ENCODE measurements at regions not wholly inside any gene's neighbourhood (a gene's known extent, or its start where the extent isn't known, plus 50 kb on each side); places are given as distances from the start of the nearest gene placed in this dataset.
A peak's percentile ranks its signal among the peaks of the same experiment; 100 is the strongest.

DNA sequence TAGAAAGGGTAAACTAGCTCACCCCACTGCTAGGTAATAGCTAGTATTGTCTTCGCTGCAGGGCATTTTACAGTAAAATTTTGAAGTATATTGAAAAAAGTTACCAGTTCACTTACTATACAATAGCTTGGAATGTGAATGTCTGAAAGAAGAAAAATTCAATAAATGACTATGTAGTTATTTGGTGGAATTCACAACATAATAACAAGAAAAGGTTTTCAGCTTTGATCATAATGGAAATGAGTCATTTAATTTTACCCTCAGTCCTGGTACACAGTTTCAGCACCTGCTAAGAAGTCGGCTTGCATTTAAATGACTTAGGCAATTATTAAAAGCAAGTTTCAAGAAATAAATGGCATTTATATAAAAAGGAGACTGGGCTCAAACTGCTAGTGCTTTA is 90.4 kb downstream of the NUP35 start:
- no peak for DNase-seq

DNA sequence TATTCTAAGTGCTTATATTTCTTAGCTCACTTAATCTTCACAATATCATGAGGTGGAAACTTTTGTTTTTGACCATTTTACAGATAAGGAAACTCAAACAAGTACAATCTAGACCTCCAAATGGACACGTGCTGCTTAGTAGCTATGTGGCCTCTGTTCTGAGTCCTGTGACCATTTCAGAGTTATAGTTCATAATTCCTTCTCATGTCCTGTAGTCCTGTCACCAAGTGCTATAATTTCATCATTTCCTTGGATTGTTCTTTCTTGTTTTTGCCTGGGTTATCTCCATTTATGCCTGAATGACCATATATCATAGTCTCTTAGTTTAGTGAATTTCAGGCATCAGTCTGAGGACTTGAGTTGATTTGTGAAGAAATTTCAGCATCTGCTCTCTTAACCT is 91.7 kb downstream of the NUP35 start:
- no peak for DNase-seq

DNA sequence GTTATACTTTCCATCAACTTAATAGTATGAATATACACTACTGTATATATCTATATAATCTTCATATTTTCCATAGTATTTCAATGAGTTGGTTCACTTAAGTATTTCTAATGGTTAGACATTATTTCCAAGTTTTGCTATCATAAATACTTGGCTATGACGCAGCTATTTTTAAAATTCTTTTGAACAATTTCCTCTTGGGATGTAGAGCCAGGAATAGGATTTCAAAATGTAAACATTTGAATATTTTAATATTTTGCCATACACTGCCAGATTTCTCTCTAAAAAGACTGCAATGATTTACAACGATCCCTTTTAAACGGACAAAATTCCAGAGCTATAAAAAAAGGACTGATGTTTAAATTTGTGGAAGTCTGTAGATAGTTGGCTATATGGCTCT is 95.6 kb downstream of the NUP35 start:
- no peak for DNase-seq

DNA sequence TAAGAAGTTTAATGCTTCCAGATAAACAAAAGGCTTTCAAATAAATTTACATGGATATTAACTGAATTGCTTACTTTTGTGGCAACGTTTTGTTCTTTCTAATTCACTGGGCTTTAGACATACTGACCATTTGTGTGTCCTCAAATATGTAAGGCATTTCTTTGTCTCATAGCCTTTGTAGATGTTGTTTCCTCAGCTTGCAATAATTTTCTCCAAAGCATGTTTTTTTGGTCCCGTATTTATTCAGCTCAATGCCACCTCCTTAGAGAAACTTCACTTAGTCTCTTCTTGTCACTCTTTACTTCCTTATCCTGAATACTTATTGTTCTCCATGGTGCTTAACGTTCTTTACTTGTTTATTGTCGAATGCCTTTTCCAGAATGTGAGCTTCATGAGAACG is 98.5 kb downstream of the NUP35 start:
- no peak for DNase-seq

DNA sequence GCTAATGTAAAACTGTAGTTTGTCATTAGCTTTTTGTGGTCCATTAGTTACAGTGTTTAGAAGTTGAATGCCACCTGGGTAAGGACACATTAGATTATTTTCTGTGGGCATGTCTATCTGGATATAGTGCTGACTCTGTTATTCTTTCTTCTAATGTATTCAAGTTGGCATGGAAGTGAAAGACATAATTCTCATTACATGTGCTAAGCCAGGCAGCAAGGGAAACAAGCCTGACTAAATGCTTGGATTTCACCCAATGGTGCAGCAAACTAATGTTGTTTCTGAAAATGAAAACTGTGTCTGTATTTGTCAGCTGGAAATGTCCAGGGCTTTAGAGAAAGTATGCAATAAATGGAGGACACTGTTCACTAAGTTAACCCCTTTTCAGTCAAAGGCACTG is 100.7 kb downstream of the NUP35 start:
- no peak for DNase-seq

DNA sequence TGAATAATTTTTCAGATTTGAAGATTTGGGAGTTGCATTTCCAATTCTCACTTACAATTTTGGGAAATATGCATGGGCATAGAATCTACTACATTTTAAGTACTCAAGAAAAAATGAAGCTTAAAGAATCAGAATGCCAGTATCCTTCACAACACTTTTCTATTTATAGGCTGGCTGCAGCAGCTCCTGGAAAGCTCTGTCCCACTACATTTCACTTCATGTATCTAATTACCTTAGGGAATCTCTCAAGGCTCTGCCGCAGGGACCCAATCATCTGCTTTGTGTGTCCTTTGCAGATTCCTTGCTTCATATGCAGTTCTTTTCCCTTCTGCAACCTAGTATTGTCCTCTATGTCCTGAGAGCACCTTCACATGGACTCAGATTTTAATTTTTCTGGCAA is 102.9 kb downstream of the NUP35 start:
- no peak for DNase-seq

DNA sequence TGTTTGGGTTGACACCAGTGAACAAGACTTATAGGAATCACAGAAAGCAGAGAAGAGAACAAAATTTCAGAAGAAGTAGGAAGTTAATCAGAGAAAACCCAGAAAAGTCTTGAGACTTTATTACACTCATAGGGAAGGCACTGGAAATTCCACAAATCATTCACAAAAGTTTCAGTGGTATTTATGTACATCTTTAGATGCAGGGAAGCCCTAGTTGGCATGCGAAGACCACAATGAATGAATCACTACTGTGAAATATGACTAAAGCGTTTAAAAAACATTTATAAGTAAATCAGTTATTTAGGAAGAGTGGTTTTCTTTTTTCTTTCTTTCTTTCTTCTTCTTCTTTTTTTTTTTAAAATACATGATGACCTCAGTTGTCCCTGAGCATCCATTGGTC is 105.1 kb downstream of the NUP35 start:
- DNase-seq = no peak

DNA sequence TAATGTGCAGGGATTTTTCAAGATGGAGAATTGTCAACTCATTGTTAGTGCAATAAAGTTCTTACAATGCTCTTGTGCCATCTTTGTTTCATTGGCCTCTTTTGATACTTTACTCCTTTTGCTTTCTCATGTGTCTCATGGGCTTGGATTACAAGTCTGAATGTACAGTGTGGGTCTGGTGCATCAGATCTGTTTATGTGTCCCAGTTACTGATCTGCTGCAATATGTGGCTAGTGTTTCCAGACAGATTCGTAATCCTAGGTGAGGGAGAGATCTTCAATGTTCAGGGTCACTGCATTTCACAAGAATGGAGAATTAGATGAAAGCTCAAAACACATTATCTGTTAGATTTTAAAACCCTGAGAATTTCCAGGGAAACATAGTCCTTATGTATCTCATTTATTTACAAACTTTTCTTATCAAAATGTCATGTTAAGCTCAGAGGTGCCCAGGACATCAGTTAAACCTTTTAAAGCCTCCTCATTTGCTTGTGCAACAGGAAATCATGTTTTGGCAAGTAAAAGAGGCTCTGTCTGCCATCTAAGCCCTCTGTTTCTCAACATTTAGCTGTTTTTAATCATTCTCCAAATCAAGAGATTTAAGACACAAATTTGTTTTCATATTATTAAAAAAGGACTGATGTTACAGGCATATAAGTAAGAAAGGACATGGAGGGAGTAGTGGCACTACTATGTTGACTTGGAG is 108.1 kb downstream of the NUP35 start:
- DNase-seq = no peak

DNA sequence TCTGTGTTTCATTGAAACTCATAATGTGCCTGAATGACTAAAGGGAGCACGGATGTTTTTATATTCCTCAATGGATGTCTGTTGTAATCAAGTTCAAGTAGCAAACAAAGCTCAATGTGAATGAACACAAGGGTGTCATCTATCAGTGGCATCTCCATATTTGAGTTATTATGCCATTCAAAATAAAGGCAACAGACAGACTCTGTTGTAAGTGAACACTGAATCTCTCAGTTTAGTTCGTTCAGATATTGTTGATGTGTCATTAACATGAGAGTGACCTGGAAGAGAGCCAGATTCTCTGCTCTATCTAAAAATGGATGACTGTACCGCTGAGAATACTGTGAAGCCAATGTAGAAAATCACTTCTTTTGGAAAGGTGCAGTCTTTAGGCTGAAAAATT is 118.7 kb downstream of the NUP35 start:
- DNase-seq = peak; percentile 45 to 49

DNA sequence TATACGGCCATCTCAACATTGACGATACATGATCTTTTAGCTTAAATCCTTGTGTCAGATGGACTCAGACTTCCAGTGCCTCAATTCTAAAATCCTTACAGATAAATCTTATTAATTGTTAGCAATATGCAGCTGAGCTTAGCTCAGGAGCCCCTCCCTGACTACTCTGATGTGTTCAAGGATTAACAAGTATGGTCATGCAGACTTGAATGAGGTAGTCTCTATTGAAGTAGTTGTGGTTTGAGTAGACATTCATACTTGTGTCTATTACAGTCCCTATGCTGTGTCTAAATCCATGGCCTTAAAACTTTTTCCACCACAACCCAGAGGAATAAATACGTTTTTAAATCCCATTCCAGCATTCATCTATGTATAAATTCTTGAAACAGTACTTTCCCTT is 119.5 kb downstream of the NUP35 start:
- DNase-seq = no peak

DNA sequence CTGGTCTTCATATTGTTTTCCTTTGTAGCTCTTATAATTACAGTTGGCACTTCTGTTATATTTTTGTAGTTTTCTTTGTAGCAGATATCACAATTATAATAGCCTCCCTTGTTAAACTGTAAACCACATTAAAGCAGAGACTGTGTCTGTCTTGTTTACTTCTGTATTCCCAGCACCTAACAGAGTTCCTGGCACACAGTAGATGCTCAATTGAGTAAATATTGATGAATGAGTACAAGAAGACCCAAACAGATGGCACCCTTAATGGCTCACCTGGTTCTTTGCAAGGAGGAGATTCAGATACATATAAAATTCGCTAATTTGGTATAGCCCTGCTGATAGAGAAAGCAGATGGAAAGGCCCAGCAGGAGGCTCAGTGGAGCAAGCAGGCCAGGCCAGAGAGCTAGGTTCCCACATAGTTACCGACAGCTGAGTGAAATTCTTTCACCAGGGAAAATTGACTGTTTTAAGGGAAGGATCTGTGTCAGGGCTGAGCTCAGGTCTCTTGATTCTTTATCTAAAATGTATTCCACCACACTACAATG is 120.1 kb downstream of the NUP35 start:
- peak; percentile 32 to 59 for DNase-seq

DNA sequence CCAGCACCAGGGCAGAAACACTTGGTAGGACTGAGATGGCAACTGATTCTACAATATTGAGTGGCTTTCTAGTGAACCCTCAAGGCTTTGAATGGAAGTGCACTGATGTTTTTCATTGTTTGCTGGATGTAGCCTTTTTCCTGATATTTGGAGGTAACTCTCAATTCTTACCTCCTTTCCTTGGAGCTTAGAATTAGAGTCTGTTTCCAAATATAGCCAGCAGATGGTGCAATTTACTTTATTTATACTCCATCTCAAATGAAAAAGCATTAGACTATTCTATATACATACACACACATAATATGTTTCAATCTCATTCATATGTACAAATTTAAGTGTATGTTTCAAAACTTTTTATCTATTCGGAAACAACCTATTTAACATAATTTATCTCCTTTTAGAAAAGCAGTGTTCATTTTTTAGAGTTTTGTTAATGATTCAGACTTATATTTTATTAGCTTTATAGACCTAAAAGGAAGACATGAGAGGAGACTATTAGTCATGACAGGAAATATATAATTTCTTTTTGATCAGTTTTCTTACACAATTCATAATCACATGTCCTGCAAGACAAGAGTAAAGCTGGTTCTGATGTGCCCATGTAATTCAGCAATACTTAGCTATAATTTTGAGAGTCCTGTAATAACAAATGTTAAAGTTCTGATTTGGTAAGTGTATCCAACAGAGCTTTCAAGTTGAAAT is 124.8 kb downstream of the NUP35 start:
- DNase-seq = peak; percentile 13 to 37

DNA sequence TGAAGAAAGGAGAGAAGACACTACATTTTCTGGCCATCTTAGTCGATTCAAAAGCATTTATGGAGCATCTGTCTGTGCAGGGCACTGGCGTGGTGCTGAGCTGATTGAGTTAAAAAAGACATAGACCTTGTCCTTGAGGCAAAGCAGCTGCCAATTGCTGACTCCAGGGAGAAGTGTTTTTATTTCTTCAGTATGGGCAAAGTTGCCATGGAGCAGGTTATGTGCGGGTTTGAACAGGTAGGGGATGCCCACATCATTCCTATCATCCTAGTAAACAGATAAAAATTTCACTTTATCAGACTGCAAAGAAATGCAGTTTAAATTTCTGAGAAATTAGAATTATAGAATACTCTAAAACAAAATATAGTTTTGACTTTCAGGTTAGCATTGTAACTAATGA is 125.8 kb downstream of the NUP35 start:
- no peak for DNase-seq

DNA sequence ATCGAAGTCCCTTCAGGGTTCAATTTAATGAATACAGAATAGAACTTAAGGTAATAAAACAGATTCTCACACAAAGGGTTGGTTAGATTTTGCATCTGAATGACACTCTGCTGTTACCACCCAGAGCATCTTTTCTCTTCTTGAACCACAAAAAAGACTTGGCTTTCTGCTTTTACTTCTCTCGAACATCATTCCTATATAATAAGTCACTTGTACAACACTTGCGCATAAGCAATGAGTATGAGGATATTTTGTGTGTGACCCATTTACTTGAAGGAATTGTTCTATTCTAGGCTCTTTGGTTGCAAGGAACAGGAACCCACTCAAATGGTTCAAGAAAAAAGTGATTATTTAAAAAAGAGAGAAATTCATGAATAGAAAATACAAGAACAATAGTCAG is 126.2 kb downstream of the NUP35 start:
- DNase-seq = no peak

DNA sequence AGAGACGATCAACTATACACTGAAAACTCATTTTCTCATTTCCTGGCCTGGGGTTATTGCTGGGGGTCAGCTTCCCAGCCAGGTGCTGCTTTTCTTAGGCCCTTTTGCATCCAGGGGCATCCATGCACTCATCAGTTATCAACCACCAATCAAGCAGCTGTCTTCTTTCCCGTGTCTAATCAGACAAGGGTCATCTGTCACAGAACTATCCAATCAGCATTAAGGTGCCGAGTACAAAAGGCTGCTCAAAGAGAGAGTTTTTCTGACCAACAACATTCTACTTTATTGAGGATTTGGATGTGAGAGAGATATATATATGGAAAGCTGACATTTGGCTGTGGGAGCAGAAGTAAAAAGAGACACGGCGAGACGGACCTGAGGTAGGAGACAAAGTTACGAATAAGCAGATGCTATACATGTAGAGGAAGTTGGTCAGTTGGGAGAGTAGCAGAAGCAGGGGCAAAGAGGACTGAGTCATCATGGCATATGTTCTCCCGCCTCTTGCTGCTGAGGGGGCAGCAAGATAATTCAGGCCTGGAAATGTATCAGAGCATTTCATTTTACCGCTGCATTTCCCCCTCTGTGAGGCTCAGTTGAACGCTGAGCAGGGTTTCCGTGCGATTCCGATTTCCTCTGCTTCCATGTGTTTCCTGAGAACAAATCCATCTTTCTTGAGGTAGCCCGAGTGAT is 129.3 kb downstream of the NUP35 start:
- DNase-seq = no peak

DNA sequence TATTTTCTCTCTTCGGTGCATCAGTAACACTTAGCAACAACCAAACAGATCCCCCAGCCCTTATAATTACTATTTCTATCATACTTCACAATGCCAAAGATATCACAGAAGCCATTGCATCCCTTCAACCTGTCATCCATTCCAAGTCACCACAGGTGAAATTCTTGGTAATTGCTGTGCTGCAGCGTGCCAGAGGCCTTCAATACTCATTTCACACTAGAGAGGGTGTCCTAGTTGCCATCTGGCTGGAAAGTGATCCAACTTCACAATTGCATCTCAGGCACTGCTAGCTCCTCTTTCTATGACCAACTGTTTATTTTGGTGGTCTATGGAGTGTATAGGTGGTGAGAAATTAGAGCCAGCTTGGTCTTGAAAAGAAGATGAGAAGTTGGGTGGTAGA is 131.2 kb downstream of the NUP35 start:
- no peak for DNase-seq

DNA sequence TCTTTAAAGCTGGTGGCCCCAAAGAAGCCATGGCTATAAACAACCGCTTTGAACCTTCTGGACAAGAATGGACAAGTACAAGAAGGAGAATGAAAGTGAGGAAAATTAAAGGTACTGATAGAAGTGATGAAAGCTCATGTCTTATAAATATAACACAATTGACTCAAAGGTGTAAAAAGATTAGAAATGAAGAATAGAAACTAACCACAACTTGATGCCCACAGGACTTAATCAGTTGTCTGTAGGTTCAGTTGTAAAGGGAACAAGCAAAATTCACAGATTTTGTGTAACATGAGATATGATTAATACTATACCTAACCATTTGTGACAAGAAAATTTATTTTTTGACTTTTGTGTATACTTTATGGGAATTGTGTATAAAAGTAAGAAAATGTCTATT is 135.7 kb downstream of the NUP35 start:
- DNase-seq = no peak

DNA sequence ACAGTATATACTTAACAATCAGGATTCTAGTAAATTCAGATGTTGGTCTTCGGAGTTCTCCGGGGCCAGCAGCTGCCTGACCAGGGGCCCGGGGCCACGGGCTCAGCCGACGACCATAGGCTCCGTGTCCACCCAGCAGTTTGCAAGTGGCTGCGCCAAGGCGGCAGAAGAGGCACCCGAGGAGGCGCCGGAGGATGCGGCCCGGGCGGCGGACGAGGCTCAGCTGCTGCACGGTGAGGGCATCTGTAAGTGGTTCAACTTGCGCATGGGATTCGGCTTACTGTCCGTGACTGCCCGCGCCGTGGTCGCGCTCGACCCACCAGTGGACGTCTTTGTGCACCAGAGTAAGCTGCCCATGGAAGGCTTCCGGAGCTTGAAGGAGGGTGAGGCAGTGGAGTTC is 136.3 kb downstream of the NUP35 start:
- DNase-seq = no peak

DNA sequence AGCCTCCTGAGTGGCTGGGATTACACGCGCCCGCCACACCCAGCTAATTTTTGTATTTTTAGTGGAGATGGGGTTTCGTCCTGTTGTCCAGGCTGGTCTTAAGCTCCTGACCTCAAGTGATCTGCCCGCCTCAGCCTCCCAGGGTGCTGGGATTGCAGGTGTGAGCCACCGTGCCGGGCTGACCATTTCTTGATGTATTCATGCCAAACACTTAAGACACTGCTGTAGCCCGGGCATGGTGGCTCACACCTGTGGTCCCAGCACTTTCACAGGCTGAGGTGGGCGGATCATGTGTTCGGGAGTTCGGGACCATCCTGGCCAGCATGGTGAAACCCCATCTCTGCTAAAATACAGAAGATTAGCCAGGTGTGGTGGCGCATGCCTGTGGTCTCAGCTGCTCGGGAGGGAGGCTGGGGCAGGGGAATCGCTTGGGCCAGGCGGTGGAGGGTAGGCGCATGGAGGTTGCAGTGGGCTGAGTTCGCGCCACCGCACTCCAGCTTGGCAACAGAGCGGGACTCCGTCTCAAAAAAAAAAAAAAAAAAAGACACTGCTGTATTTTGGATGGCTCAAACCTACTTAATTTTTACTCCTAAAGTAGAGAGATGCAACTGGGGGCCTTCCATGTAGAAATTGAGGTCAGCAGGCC is 140.8 kb downstream of the NUP35 start:
- DNase-seq = no peak

DNA sequence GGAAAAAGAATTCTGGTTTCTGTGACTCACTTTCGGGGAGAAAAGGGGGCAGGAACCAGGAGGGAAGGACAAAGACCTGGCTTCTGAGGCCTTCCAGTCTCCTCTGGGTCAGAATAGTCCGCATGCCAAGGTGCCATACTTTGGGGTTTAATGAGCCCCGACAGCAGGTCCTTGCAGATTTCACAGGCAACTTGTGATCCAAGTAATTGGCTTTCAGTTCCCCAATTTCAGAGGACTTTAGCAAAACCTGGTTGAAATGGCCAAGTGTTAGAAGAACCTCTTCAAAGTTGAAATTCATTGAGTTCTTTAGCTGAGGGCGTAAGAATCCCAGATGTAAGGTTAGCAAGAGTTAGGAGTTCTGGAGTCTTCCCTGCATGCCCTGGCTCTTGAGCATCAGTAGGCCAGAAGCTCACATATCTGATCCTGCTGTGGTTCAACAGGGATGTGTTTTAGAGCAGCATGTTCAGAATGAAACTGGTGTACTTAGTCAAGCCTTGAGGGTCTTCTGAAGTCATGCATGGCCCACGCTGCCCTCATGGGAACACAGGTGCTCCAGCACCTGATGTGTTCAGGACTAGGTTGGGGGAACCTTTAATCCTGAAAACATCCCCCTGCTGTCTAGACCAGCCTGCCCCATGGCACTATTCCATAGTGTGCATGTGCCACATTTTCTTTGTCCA is 143.0 kb downstream of the NUP35 start:
- DNase-seq = no peak

DNA sequence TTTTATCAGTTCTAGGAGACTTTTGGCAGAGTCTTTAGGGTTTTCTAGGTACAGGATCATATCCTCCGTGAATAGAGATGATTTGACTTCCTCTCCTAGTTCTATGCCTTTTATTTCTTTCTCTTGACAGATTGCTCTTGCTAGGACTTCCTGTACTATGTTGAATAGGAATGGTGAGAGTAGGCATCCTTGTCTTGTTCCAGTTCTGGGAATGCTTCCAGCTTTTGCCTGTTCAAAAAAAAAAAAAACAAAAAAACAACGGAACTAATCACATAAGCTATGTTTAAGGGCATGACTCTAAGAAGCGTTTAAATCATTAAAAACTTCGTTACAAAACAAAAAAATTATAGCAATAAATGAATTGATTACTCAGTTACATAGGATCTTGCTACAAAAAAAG is 145.7 kb downstream of the NUP35 start:
- no peak for DNase-seq

DNA sequence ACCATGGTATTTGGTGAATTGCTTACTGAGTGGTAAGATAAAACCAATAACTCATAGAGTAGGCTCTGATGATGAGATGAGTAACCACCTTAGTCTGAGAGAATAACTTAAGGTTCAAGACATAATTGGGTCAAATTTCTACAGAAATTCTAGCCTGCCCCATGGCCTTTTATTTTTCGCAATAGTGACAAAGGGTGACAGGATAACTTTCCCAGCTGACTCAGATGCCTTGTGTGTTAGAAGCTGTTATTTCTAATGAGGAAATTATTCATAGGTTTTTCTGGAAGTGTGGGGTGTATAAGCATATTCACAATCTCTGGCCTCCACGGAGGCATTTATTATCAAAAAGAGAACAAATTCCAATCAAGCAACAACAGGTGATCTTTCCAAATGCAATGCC is 159.0 kb downstream of the NUP35 start:
- no peak for DNase-seq

DNA sequence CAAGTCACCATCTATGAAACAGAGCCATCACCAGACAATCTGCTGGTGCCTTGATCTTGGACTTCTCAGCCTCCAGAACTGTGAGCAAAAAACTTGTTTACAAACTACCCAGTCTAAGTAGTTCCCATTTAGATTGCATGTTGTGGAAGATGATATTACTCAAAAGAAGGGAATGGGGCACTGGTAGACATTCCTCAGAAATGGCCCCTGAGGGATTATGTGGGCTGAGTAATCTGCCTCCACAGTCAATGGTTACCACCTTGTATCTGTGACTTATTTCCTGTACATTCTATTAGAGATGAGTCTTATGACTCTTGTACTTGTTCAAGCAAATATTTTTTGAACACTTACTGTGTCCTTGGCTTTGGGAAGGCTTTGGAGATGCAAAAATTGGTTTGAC is 160.4 kb downstream of the NUP35 start:
- no peak for DNase-seq
